ENCODE measurements at regions not wholly inside any gene's neighbourhood (a gene's known extent, or its start where the extent isn't known, plus 50 kb on each side); places are given as distances from the start of the nearest gene placed in this dataset.
A peak's percentile ranks its signal among the peaks of the same experiment; 100 is the strongest.

DNA sequence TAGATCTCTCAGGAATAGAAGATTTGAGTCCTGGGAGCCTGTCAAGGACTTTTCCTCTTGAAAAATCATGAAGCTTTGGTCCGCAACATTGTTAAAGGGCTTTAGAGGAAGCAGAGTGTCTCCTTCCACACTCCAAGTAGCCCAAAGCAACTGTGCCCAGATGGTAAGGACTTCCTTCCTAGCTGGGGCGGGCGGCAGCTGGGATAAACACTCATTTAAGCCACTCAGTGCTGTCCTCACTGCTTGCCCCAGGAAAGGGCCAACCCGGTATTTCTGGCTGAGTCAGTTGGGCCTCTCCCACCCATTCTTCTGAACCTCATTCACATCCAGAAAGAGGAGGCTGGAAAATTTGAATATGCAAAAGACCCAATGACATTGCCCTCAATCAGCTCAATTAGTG, 144.3 kb downstream of the CHIC2 start:
- H3K9me3 ChIP-seq (ENCODE audit: control insufficient read depth, insufficient read depth, low read depth, low read length) = no peaks in the 10 kb centered on the region
- no peak for TF ChIP-seq ZFHX2 (tag by site-specific recombination; conservative IDR thresholded peaks at IDR 0.05)
- TF ChIP-seq, protein P1, sequence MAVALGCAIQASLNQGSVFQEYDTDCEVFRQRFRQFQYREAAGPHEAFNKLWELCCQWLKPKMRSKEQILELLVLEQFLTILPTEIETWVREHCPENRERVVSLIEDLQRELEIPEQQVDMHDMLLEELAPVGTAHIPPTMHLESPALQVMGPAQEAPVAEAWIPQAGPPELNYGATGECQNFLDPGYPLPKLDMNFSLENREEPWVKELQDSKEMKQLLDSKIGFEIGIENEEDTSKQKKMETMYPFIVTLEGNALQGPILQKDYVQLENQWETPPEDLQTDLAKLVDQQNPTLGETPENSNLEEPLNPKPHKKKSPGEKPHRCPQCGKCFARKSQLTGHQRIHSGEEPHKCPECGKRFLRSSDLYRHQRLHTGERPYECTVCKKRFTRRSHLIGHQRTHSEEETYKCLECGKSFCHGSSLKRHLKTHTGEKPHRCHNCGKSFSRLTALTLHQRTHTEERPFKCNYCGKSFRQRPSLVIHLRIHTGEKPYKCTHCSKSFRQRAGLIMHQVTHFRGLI (tag by site-specific recombination; IDR thresholded peaks at IDR 0.05) = peak; percentile 88
- CTCF ChIA-PET = interaction anchor here (0.6 to 3.1 kb wide), 5 partner anchors 10 to 463 kb away, joined by 3 to 20 read pairs (median 5); no protein-coding TSS in a partner anchor
- H3K36me3 ChIP-seq (ENCODE audit: control insufficient read depth in 2 of 2, insufficient read depth in 1 of 2, low read length in 2 of 2) = no peaks in the 10 kb centered on the region
- peaks cover 3% of the 10 kb centered on the region; the same call in 1 of the 2 replicates for H3K4me1 ChIP-seq (ENCODE audit: control insufficient read depth, insufficient read depth, low read length)
- no peak overlapping the region for H3K4me3 ChIP-seq (ENCODE audit: low read depth, low read length)
- H3K27ac ChIP-seq (ENCODE audit: extremely low read depth, low read depth, low read length) = no peak overlapping the region
- POLR2A ChIA-PET = no interaction called here

DNA sequence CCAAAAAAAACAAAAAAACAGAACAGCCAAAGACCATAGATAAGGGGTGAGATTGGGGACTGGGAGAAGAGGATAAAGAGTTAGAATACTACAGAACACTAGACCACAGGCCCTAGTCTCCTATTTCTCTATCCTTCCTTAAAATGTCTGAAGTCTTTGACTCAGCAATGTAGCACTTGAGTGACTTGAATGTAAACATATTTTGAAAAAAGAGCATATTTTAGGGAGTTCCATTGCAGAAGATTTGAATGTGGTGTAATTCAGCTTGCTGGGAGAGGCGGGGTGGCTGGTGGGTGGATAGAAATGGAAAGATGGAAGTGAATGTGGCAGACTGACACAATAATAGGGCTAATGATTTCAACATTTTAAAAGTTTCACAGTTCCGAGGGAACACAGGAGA, 144.9 kb downstream of the CHIC2 start:
- POLR2A ChIA-PET = no interaction called here
- no peak overlapping the region for H3K27ac ChIP-seq (ENCODE audit: extremely low read depth, low read depth, low read length)
- no peak overlapping the region for H3K4me3 ChIP-seq (ENCODE audit: low read depth, low read length)
- H3K36me3 ChIP-seq (ENCODE audit: control insufficient read depth in 2 of 2, insufficient read depth in 1 of 2, low read length in 2 of 2) = no peaks in the 10 kb centered on the region
- CTCF ChIA-PET = interaction anchor here (0.6 to 3.1 kb wide), 5 partner anchors 11 to 315 kb away, joined by 3 to 20 read pairs (median 4); no protein-coding TSS in a partner anchor
- TF ChIP-seq, protein P2, sequence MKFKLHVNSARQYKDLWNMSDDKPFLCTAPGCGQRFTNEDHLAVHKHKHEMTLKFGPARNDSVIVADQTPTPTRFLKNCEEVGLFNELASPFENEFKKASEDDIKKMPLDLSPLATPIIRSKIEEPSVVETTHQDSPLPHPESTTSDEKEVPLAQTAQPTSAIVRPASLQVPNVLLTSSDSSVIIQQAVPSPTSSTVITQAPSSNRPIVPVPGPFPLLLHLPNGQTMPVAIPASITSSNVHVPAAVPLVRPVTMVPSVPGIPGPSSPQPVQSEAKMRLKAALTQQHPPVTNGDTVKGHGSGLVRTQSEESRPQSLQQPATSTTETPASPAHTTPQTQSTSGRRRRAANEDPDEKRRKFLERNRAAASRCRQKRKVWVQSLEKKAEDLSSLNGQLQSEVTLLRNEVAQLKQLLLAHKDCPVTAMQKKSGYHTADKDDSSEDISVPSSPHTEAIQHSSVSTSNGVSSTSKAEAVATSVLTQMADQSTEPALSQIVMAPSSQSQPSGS (tag by site-specific recombination; IDR thresholded peaks at IDR 0.05; ENCODE audit: low read depth) = no peak
- TF ChIP-seq ZBTB21 (tag by site-specific recombination; IDR thresholded peaks at IDR 0.05) (no peak), ZFP69B (tag by site-specific recombination; IDR thresholded peaks at IDR 0.05) (no peak), KLF7 (tag by site-specific recombination; IDR thresholded peaks at IDR 0.05; ENCODE audit: borderline replicate concordance) (no peak), ZNF549 (tag by site-specific recombination; IDR thresholded peaks at IDR 0.05) (no peak), ZNF76 (tag by site-specific recombination; IDR thresholded peaks at IDR 0.05; ENCODE audit: borderline replicate concordance, low read depth) (no peak), ZNF791 (tag by site-specific recombination; IDR thresholded peaks at IDR 0.05) (no peak), ZFP3 (tag by site-specific recombination; IDR thresholded peaks at IDR 0.05; ENCODE audit: low read depth) (no peak), HOXD13 (CRISPR knock-in tag; IDR thresholded peaks at IDR 0.05; ENCODE audit: borderline replicate concordance) (no peak), ZBTB20 (tag by site-specific recombination; IDR thresholded peaks at IDR 0.05) (no peak), ZNF501 (tag by site-specific recombination; IDR thresholded peaks at IDR 0.05) (no peak), ZBTB17 (tag by site-specific recombination; IDR thresholded peaks at IDR 0.05) (no peak), ZNF530 (tag by site-specific recombination; IDR thresholded peaks at IDR 0.05; ENCODE audit: low read depth) (no peak), ZNF544 (tag by site-specific recombination; IDR thresholded peaks at IDR 0.05) (no peak), IKZF3 (tag by site-specific recombination; IDR thresholded peaks at IDR 0.05) (no peak)
- H3K9me3 ChIP-seq (ENCODE audit: control insufficient read depth, insufficient read depth, low read depth, low read length) = no peaks in the 10 kb centered on the region
- H3K4me1 ChIP-seq (ENCODE audit: control insufficient read depth, insufficient read depth, low read length) = peaks cover 3% of the 10 kb centered on the region; the same call in 1 of the 2 replicates

DNA sequence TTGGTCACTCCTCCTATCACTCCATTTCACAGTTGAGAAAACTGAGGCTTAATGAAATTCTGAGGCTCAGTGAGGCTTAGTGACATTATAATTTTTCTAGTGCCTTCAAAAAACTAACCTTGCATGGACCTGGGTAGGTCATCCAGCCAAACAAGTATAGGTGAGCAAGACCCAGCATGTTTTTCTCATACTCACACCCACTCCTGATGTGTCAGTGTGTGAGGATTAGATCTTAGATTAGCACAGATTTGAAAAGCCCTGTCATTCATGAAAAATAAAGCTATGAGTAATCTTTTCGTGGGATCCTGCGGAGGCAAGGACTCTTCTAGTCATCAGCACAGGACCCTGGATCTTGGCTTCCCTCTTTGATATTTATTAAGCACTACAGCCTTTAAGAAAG, 146.7 kb downstream of the CHIC2 start:
- H3K27ac ChIP-seq (ENCODE audit: extremely low read depth, low read depth, low read length) = no peak overlapping the region
- no peaks in the 10 kb centered on the region for H3K36me3 ChIP-seq (ENCODE audit: control insufficient read depth in 2 of 2, insufficient read depth in 1 of 2, low read length in 2 of 2)
- ChIA-PET CTCF (interaction anchor here (1.1 kb wide), 1 partner anchor 299 kb away, joined by 3 read pairs; no protein-coding TSS in a partner anchor), POLR2A (no interaction called here)
- H3K4me3 ChIP-seq (ENCODE audit: low read depth, low read length) = no peak overlapping the region
- H3K9me3 ChIP-seq (ENCODE audit: control insufficient read depth, insufficient read depth, low read depth, low read length) = no peaks in the 10 kb centered on the region
- no peaks in the 10 kb centered on the region for H3K4me1 ChIP-seq (ENCODE audit: control insufficient read depth, insufficient read depth, low read length)
- TF ChIP-seq ZNF174 (tag by site-specific recombination; IDR thresholded peaks at IDR 0.05) (no peak), ZNF324 (tag by site-specific recombination; IDR thresholded peaks at IDR 0.05) (no peak), KLF10 (tag by site-specific recombination; IDR thresholded peaks at IDR 0.05) (no peak), ZFHX2 (tag by site-specific recombination; conservative IDR thresholded peaks at IDR 0.05) (no peak), ZNF140 (tag by site-specific recombination; IDR thresholded peaks at IDR 0.05) (no peak), HOXC10 (CRISPR knock-in tag; IDR thresholded peaks at IDR 0.05) (no peak), ZNF660 (tag by site-specific recombination; IDR thresholded peaks at IDR 0.05) (no peak)
- TF ChIP-seq, protein P3, sequence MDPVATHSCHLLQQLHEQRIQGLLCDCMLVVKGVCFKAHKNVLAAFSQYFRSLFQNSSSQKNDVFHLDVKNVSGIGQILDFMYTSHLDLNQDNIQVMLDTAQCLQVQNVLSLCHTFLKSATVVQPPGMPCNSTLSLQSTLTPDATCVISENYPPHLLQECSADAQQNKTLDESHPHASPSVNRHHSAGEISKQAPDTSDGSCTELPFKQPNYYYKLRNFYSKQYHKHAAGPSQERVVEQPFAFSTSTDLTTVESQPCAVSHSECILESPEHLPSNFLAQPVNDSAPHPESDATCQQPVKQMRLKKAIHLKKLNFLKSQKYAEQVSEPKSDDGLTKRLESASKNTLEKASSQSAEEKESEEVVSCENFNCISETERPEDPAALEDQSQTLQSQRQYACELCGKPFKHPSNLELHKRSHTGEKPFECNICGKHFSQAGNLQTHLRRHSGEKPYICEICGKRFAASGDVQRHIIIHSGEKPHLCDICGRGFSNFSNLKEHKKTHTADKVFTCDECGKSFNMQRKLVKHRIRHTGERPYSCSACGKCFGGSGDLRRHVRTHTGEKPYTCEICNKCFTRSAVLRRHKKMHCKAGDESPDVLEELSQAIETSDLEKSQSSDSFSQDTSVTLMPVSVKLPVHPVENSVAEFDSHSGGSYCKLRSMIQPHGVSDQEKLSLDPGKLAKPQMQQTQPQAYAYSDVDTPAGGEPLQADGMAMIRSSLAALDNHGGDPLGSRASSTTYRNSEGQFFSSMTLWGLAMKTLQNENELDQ (tag by site-specific recombination; IDR thresholded peaks at IDR 0.05; ENCODE audit: low read depth) = no peak
- TF ChIP-seq, protein P4, sequence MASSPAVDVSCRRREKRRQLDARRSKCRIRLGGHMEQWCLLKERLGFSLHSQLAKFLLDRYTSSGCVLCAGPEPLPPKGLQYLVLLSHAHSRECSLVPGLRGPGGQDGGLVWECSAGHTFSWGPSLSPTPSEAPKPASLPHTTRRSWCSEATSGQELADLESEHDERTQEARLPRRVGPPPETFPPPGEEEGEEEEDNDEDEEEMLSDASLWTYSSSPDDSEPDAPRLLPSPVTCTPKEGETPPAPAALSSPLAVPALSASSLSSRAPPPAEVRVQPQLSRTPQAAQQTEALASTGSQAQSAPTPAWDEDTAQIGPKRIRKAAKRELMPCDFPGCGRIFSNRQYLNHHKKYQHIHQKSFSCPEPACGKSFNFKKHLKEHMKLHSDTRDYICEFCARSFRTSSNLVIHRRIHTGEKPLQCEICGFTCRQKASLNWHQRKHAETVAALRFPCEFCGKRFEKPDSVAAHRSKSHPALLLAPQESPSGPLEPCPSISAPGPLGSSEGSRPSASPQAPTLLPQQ (tag by site-specific recombination; IDR thresholded peaks at IDR 0.05) = no peak
- TF ChIP-seq, protein P5, sequence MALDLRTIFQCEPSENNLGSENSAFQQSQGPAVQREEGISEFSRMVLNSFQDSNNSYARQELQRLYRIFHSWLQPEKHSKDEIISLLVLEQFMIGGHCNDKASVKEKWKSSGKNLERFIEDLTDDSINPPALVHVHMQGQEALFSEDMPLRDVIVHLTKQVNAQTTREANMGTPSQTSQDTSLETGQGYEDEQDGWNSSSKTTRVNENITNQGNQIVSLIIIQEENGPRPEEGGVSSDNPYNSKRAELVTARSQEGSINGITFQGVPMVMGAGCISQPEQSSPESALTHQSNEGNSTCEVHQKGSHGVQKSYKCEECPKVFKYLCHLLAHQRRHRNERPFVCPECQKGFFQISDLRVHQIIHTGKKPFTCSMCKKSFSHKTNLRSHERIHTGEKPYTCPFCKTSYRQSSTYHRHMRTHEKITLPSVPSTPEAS (tag by site-specific recombination; IDR thresholded peaks at IDR 0.05) = no peak
